Neural cell (in vitro differentiated cells): ENCODE measurements at regions not wholly inside any gene's neighbourhood (a gene's known extent, or its start where the extent isn't known, plus 50 kb on each side); places are given as distances from the start of the nearest gene placed in this dataset.

Experiments used
- CTCF ChIP-seq: fragments of 450-650 bp; IDR thresholded peaks from 2 replicates; pipeline ENCODE4 v1.5.1; 2014; ENCODE audit warnings: antibody characterized with exemption, mild to moderate bottlenecking, moderate library complexity; ENCODE audit not compliant: poor library complexity, severe bottlenecking
- EP300 ChIP-seq: fragments of 450-650 bp; conservative IDR thresholded peaks from 2 replicates; pipeline ENCODE4 v1.6.1; 2014; ENCODE audit warnings: antibody characterized with exemption, mild to moderate bottlenecking, moderate library complexity; ENCODE audit not compliant: poor library complexity, severe bottlenecking
- EZH2 ChIP-seq: fragments of 200-600, 300-800 bp; shearing (Covaris generic), sonication (generic); IDR thresholded peaks from 2 replicates; pipeline ENCODE4 v1.6.1; 2014; ENCODE audit warnings: antibody characterized with exemption, low read length, borderline replicate concordance, mild to moderate bottlenecking; ENCODE audit not compliant: insufficient read depth, poor library complexity, severe bottlenecking
- MXI1 ChIP-seq: fragments of 450-650 bp; conservative IDR thresholded peaks from 2 replicates; pipeline ENCODE4 v1.6.1; 2014; ENCODE audit warnings: antibody characterized with exemption, mild to moderate bottlenecking; ENCODE audit not compliant: poor library complexity, severe bottlenecking
- POLR2AphosphoS5 ChIP-seq: IDR thresholded peaks from 2 replicates; pipeline ENCODE4 v1.6.1; 2012
- RAD21 ChIP-seq: fragments of 450-650 bp; conservative IDR thresholded peaks from 2 replicates; pipeline ENCODE4 v1.6.1; 2014; ENCODE audit warnings: antibody characterized with exemption, mild to moderate bottlenecking, moderate library complexity
- SMC3 ChIP-seq: fragments of 450-650 bp; conservative IDR thresholded peaks from 2 replicates; pipeline ENCODE4 v1.6.1; 2014; ENCODE audit warnings: antibody characterized with exemption, mild to moderate bottlenecking, moderate library complexity; ENCODE audit not compliant: poor library complexity
- TAF1 ChIP-seq: IDR thresholded peaks from 2 replicates; pipeline ENCODE4 v1.6.1; 2012; ENCODE audit warnings: low read depth
- TF ChIP-seq, protein P1 (sequence below): IDR thresholded peaks from 2 replicates; pipeline ENCODE4 v1.6.1; 2012; ENCODE audit warnings: borderline replicate concordance

GRCh38 chr1:191261111-191261510 lies 783.4 kb upstream of the BRINP3 start:
- TF ChIP-seq CTCF, result no peak
- TF ChIP-seq POLR2AphosphoS5, result no peak
- no peak for TF ChIP-seq EZH2
- no peak for TF ChIP-seq EP300
- TF ChIP-seq, protein P1, sequence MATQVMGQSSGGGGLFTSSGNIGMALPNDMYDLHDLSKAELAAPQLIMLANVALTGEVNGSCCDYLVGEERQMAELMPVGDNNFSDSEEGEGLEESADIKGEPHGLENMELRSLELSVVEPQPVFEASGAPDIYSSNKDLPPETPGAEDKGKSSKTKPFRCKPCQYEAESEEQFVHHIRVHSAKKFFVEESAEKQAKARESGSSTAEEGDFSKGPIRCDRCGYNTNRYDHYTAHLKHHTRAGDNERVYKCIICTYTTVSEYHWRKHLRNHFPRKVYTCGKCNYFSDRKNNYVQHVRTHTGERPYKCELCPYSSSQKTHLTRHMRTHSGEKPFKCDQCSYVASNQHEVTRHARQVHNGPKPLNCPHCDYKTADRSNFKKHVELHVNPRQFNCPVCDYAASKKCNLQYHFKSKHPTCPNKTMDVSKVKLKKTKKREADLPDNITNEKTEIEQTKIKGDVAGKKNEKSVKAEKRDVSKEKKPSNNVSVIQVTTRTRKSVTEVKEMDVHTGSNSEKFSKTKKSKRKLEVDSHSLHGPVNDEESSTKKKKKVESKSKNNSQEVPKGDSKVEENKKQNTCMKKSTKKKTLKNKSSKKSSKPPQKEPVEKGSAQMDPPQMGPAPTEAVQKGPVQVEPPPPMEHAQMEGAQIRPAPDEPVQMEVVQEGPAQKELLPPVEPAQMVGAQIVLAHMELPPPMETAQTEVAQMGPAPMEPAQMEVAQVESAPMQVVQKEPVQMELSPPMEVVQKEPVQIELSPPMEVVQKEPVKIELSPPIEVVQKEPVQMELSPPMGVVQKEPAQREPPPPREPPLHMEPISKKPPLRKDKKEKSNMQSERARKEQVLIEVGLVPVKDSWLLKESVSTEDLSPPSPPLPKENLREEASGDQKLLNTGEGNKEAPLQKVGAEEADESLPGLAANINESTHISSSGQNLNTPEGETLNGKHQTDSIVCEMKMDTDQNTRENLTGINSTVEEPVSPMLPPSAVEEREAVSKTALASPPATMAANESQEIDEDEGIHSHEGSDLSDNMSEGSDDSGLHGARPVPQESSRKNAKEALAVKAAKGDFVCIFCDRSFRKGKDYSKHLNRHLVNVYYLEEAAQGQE, result no peak
- TF ChIP-seq MXI1, result no peak
- TF ChIP-seq TAF1, result no peak
- no peak for TF ChIP-seq RAD21
- no peak for TF ChIP-seq SMC3
